HEK293 (cell line): ENCODE measurements at regions not wholly inside any gene's neighbourhood (a gene's known extent, or its start where the extent isn't known, plus 50 kb on each side); places are given as distances from the start of the nearest gene placed in this dataset.

ENCODE experiments used
- KLF9 ChIP-seq: fragments of 450-650 bp; formaldehyde crosslinking; IDR thresholded peaks from 2 replicates; pipeline ENCODE4 v1.5.1; 2016; ENCODE audit warnings: missing biosample characterization, missing genetic modification characterization, low read depth
- PRDM1 ChIP-seq: fragments of 450-650 bp; formaldehyde crosslinking; IDR thresholded peaks from 2 replicates; pipeline ENCODE4; 2016; ENCODE audit warnings: missing biosample characterization, missing genetic modification characterization
- YY1 ChIP-seq: fragments of 450-650 bp; formaldehyde crosslinking; IDR thresholded peaks from 2 replicates; pipeline ENCODE4 v1.5.1; 2018; ENCODE audit warnings: missing biosample characterization, missing genetic modification characterization
- ZNF138 ChIP-seq: fragments of 450-650 bp; formaldehyde crosslinking; IDR thresholded peaks from 2 replicates; pipeline ENCODE4 v1.5.1; 2016; ENCODE audit warnings: missing biosample characterization, missing genetic modification characterization, borderline replicate concordance
- ZNF140 ChIP-seq: fragments of 450-650 bp; formaldehyde crosslinking; IDR thresholded peaks from 2 replicates; pipeline ENCODE4 v1.5.1; 2016; ENCODE audit warnings: missing biosample characterization, missing genetic modification characterization
- ZNF521 ChIP-seq: fragments of 450-650 bp; formaldehyde crosslinking; IDR thresholded peaks from 2 replicates; pipeline ENCODE4 v1.5.1; 2017; ENCODE audit warnings: missing biosample characterization, mild to moderate bottlenecking, missing genetic modification characterization
- ZNF555 ChIP-seq: fragments of 450-650 bp; formaldehyde crosslinking; conservative IDR thresholded peaks from 2 replicates; pipeline ENCODE4 v1.5.1; 2017; ENCODE audit warnings: missing biosample characterization, mild to moderate bottlenecking, missing genetic modification characterization, inconsistent platforms
- ZNF843 ChIP-seq: fragments of 450-650 bp; formaldehyde crosslinking; IDR thresholded peaks from 2 replicates; pipeline ENCODE4 v1.5.1; 2016; ENCODE audit warnings: missing biosample characterization, missing genetic modification characterization
- TF ChIP-seq, protein P1 (sequence below): fragments of 450-650 bp; formaldehyde crosslinking; IDR thresholded peaks from 2 replicates; pipeline ENCODE4 v1.5.1; 2016; ENCODE audit warnings: missing biosample characterization, missing genetic modification characterization
- TF ChIP-seq, protein P2 (sequence below): fragments of 450-650 bp; formaldehyde crosslinking; IDR thresholded peaks from 2 replicates; pipeline ENCODE4 v1.5.1; 2016; ENCODE audit warnings: missing biosample characterization, missing genetic modification characterization
- TF ChIP-seq, protein P3 (sequence below): fragments of 450-650 bp; formaldehyde crosslinking; IDR thresholded peaks from 2 replicates; pipeline ENCODE4 v1.5.1; 2016; ENCODE audit warnings: missing biosample characterization, missing genetic modification characterization
- TF ChIP-seq, protein P4 (sequence below): fragments of 450-650 bp; formaldehyde crosslinking; optimal IDR thresholded peaks from 2 replicates; pipeline ENCODE3; 2016; ENCODE audit warnings: missing biosample characterization, mild to moderate bottlenecking, missing genetic modification characterization

DNA sequence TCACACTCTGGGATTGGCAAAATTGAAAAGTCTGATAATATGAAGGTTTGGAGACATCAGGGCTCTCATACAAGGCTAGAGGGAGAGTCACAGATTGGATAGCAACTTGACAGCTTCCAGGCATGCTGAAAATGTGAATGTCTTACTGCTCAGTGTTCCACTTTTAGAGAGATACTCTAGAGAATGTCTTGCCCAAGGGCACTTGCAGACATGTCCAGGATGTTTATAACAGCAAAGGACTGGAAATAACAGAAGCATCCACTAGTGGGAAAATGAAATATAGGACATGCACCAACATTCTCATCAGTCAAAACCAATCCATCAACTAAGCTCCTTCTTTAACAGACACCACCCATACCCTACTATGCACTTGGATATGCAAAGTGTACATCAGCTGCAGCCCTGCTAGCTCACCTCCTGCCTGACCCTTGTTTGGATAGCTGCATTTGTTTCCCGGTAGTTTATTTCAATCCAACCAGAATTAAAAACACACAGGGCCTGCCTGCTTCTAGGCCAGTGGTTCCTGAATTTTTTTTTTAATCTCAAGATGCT lies 101.6 kb upstream of the ARHGEF3 start:
- TF ChIP-seq, protein P1, sequence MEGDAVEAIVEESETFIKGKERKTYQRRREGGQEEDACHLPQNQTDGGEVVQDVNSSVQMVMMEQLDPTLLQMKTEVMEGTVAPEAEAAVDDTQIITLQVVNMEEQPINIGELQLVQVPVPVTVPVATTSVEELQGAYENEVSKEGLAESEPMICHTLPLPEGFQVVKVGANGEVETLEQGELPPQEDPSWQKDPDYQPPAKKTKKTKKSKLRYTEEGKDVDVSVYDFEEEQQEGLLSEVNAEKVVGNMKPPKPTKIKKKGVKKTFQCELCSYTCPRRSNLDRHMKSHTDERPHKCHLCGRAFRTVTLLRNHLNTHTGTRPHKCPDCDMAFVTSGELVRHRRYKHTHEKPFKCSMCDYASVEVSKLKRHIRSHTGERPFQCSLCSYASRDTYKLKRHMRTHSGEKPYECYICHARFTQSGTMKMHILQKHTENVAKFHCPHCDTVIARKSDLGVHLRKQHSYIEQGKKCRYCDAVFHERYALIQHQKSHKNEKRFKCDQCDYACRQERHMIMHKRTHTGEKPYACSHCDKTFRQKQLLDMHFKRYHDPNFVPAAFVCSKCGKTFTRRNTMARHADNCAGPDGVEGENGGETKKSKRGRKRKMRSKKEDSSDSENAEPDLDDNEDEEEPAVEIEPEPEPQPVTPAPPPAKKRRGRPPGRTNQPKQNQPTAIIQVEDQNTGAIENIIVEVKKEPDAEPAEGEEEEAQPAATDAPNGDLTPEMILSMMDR = no peak
- TF ChIP-seq, protein P2, sequence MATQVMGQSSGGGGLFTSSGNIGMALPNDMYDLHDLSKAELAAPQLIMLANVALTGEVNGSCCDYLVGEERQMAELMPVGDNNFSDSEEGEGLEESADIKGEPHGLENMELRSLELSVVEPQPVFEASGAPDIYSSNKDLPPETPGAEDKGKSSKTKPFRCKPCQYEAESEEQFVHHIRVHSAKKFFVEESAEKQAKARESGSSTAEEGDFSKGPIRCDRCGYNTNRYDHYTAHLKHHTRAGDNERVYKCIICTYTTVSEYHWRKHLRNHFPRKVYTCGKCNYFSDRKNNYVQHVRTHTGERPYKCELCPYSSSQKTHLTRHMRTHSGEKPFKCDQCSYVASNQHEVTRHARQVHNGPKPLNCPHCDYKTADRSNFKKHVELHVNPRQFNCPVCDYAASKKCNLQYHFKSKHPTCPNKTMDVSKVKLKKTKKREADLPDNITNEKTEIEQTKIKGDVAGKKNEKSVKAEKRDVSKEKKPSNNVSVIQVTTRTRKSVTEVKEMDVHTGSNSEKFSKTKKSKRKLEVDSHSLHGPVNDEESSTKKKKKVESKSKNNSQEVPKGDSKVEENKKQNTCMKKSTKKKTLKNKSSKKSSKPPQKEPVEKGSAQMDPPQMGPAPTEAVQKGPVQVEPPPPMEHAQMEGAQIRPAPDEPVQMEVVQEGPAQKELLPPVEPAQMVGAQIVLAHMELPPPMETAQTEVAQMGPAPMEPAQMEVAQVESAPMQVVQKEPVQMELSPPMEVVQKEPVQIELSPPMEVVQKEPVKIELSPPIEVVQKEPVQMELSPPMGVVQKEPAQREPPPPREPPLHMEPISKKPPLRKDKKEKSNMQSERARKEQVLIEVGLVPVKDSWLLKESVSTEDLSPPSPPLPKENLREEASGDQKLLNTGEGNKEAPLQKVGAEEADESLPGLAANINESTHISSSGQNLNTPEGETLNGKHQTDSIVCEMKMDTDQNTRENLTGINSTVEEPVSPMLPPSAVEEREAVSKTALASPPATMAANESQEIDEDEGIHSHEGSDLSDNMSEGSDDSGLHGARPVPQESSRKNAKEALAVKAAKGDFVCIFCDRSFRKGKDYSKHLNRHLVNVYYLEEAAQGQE = no peak
- no peak for TF ChIP-seq PRDM1
- TF ChIP-seq ZNF843 (tag by site-specific recombination) = no peak
- TF ChIP-seq ZNF521 = no peak
- TF ChIP-seq ZNF140 (tag by site-specific recombination) = no peak
- no peak for TF ChIP-seq ZNF555 (tag by site-specific recombination)
- no peak for TF ChIP-seq YY1 (tag by site-specific recombination)
- TF ChIP-seq, protein P3, sequence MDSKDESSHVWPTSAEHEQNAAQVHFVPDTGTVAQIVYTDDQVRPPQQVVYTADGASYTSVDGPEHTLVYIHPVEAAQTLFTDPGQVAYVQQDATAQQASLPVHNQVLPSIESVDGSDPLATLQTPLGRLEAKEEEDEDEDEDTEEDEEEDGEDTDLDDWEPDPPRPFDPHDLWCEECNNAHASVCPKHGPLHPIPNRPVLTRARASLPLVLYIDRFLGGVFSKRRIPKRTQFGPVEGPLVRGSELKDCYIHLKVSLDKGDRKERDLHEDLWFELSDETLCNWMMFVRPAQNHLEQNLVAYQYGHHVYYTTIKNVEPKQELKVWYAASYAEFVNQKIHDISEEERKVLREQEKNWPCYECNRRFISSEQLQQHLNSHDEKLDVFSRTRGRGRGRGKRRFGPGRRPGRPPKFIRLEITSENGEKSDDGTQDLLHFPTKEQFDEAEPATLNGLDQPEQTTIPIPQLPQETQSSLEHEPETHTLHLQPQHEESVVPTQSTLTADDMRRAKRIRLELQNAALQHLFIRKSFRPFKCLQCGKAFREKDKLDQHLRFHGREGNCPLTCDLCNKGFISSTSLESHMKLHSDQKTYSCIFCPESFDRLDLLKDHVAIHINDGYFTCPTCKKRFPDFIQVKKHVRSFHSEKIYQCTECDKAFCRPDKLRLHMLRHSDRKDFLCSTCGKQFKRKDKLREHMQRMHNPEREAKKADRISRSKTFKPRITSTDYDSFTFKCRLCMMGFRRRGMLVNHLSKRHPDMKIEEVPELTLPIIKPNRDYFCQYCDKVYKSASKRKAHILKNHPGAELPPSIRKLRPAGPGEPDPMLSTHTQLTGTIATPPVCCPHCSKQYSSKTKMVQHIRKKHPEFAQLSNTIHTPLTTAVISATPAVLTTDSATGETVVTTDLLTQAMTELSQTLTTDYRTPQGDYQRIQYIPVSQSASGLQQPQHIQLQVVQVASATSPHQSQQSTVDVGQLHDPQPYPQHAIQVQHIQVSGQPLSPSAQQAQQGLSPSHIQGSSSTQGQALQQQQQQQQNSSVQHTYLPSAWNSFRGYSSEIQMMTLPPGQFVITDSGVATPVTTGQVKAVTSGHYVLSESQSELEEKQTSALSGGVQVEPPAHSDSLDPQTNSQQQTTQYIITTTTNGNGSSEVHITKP (tag by site-specific recombination) = no peak
- no peak for TF ChIP-seq ZNF138
- TF ChIP-seq, protein P4, sequence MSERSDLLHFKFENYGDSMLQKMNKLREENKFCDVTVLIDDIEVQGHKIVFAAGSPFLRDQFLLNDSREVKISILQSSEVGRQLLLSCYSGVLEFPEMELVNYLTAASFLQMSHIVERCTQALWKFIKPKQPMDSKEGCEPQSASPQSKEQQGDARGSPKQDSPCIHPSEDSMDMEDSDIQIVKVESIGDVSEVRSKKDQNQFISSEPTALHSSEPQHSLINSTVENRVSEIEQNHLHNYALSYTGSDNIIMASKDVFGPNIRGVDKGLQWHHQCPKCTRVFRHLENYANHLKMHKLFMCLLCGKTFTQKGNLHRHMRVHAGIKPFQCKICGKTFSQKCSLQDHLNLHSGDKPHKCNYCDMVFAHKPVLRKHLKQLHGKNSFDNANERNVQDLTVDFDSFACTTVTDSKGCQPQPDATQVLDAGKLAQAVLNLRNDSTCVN (tag by site-specific recombination) = no peak
- TF ChIP-seq KLF9 = no peak
